22Rv1 (cell line): ENCODE measurements at regions not wholly inside any gene's neighbourhood (a gene's known extent, or its start where the extent isn't known, plus 50 kb on each side); places are given as distances from the start of the nearest gene placed in this dataset.

Experiments
- H3K27ac ChIP-seq: fragments of 450-650 bp; 2 replicates; pipeline ENCODE4 v1.5.1; 2017
- CTCF ChIP-seq: fragments of 450-650 bp; IDR thresholded peaks from 2 replicates; pipeline ENCODE4 v1.5.1; 2017; ENCODE audit warnings: mild to moderate bottlenecking
- ZFX ChIP-seq: fragments of 450-650 bp; IDR thresholded peaks from 2 replicates; pipeline ENCODE4 v1.6.1; 2017; ENCODE audit warnings: antibody characterized with exemption, borderline replicate concordance

DNA sequence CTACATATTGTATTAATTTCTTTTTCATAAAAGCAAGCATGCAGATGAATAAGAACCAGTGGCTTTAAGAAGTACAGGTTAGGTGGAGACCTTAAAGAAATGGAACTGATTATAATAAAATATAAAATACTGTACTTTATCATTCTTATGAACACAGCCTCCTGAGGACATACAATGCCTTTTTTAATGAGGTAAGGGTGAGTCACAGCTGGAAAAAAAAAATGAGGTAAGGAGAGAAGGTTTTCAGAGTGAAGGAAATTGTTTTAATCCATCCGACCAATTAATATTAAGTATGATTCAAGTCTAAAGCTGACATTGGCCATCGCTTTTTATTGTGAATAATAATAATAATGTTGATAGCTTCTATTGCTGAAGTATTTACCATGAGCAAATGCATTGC is 170.3 kb upstream of the SOX2 start:
- H3K27ac ChIP-seq, result no peak overlapping the region
- TF ChIP-seq CTCF (no peak), ZFX (no peak)

DNA sequence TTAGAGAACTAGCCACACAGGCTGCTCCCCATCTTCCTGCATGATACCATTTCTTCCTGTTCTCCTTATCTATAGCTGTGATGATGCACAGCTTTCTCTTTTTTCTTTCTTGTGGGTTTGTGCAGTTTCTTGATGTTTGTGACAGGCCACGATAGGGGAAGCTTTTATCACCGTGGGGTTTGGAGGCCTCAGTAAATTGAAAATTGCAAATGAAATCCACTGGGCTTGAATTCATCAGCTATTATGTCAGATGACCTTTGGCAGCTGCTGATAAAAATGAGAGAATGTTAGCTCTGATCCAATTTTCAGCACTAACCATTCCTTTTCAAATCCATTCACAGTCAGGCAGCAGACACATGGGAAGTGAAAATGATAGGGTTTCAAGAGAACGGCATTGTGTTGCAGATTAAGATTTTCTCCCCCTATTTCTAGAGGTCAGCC is 176.9 kb upstream of the SOX2 start:
- no peak overlapping the region for H3K27ac ChIP-seq
- TF ChIP-seq ZFX (no peak), CTCF (no peak)

- H3K27ac ChIP-seq, result no peak overlapping the region
- TF ChIP-seq CTCF, result no peak
- no peak for TF ChIP-seq ZFX
Measured at GRCh38 chr3:181533811-181534210, 177.9 kb upstream of the SOX2 start.

GRCh38 chr3:181530584-181530983 is 181.1 kb upstream of the SOX2 start:
- no peak overlapping the region for H3K27ac ChIP-seq
- TF ChIP-seq CTCF, result no peak
- no peak for TF ChIP-seq ZFX

- TF ChIP-seq CTCF, result no peak
- no peak for TF ChIP-seq ZFX
- no peak overlapping the region for H3K27ac ChIP-seq
Measured at GRCh38 chr3:181521831-181522230, 189.9 kb upstream of the SOX2 start.

GRCh38 chr3:181518222-181518621 is 193.5 kb upstream of the SOX2 start:
- no peak overlapping the region for H3K27ac ChIP-seq
- no peak for TF ChIP-seq CTCF
- TF ChIP-seq ZFX, result no peak

DNA sequence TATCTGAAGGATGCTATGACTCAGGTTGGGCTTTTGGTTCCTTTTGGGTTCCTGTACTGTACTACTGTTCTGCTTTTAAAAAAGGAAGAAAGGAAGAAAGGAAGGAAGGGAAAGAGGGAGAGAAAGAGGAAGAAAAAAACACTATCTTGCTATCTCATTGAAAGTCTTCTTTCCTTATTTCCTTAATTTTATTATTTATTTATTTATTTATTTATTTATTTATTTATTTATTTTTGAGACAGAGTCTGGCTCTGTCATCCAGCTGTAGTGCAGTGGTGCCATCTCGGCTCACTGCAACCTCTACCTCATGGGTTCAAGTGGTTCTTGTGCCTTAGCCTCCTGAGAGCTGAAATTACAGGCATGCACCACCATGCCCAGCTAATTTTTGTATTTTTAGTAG is 198.9 kb upstream of the SOX2 start:
- no peak for TF ChIP-seq ZFX
- TF ChIP-seq CTCF, result no peak
- H3K27ac ChIP-seq, result no peak overlapping the region
